Motor neuron (in vitro differentiated cells): ENCODE measurements at regions not wholly inside any gene's neighbourhood (a gene's known extent, or its start where the extent isn't known, plus 50 kb on each side); places are given as distances from the start of the nearest gene placed in this dataset.
A peak's percentile ranks its signal among the peaks of the same experiment; 100 is the strongest.

Experiments used
- ATAC-seq, 8 experiments: fragments of 200-7000 bp; cut with Tn5 transposase; replicated peaks in 6 of 8; 2 replicates each; pipeline ENCODE4 v1.8.0; 2021; ENCODE audit warnings: mild to moderate bottlenecking in 8 of 8, moderate library complexity in 8 of 8
- H3K27ac ChIP-seq, 2 donors: fragments of 250-450 bp; sonication (Bioruptor Pico); 2 replicates each; pipeline ENCODE4 v1.9.0; 2021; ENCODE audit warnings: antibody characterized with exemption in 2 of 2, mild to moderate bottlenecking in 2 of 2, moderate library complexity in 1 of 2
- H3K4me1 ChIP-seq, 2 donors: fragments of 250-450 bp; sonication (Bioruptor Pico); replicated peaks in 1 of 2; 2 replicates each; pipeline ENCODE4 v1.6.1; 2021; ENCODE audit warnings: antibody characterized with exemption in 2 of 2, mild to moderate bottlenecking in 2 of 2, moderate library complexity in 1 of 2
- H3K4me3 ChIP-seq, 5 donors: fragments of 250-450 bp; sonication (Bioruptor Pico); 2 replicates each; pipeline ENCODE4 v1.9.0; 2021; ENCODE audit warnings: antibody characterized with exemption in 5 of 5, mild to moderate bottlenecking in 5 of 5, moderate library complexity in 4 of 5
- WGBS, 10 experiments: fragments of 450-650 bp; shearing (Covaris generic); methylation state at CpG; one replicate each; pipeline ENCODE4 v1.0.0; 2022; 5-methylcytosine and 5-hydroxymethylcytosine counted together
- in situ Hi-C, 9 experiments: fragments of 400-800 bp; cut with MboI; loops; one replicate each; pipeline ENCODE4 v1.15.0; 2021; ENCODE audit warnings: low sequenced_read_pairs in 9 of 9, low pct_unique_long_range_greater_than_20kb in 2 of 9; ENCODE audit not compliant: unreplicated experiment in 9 of 9

- peak in 5 of 8 experiments; percentile 47 to 82 (median 64) for ATAC-seq
- Histone ChIP-seq H3K4me3 (no peak overlapping the region), H3K4me1 (peaks cover 11% of the 10 kb centered on the region in 2 donors), H3K27ac (no peak overlapping the region)
- WGBS, 10 experiments: 0 to 92% (median 28%) methylated on average over 1 to 3 of the region's 7 CpGs; no CpG with 5 or more reads in 2 of the 10 experiments
- in situ Hi-C loops: no loop called here
These were observed 92.9 kb downstream of the CHST1 start for GRCh38 chr11:45572354-45573123.

GRCh38 chr11:45569776-45570175 is 95.6 kb downstream of the CHST1 start:
- in situ Hi-C loops: no loop called here
- H3K4me3 ChIP-seq: no peak overlapping the region
- H3K4me1 ChIP-seq: peaks cover 8 to 11% of the 10 kb centered on the region in 2 donors
- H3K27ac ChIP-seq: no peak overlapping the region
- WGBS, 10 experiments: 56 to 97% (median 78%) methylated on average over 1 to 6 of the region's 8 CpGs; no CpG with 5 or more reads in 4 of the 10 experiments
- no peak for ATAC-seq

- no peak for ATAC-seq
- WGBS, 10 experiments: 5 to 63% (median 50%) methylated on average over 1 to 3 of the region's 4 CpGs; no CpG with 5 or more reads in 3 of the 10 experiments
- in situ Hi-C loops: no loop called here
These were observed 97.4 kb downstream of the CHST1 start for GRCh38 chr11:45568049-45568448.

GRCh38 chr11:45565446-45565988 is 99.9 kb downstream of the CHST1 start:
- in situ Hi-C loops: no loop called here
- no peak overlapping the region for H3K4me3 ChIP-seq
- peaks cover 17 to 26% of the 10 kb centered on the region in 2 donors for H3K4me1 ChIP-seq
- WGBS, 10 experiments: 17 to 87% (median 72%) methylated on average over 1 to 3 of the region's 4 CpGs; no CpG with 5 or more reads in 3 of the 10 experiments
- no peak overlapping the region for H3K27ac ChIP-seq
- ATAC-seq: peak in 2 of 8 experiments; percentile 24 to 55

More at GRCh38 chr11:45568049-45568448, 97.4 kb downstream of the CHST1 start:
- no peak overlapping the region for H3K4me3 ChIP-seq
- H3K4me1 ChIP-seq: peaks cover 11 to 19% of the 10 kb centered on the region in 2 donors
- H3K27ac ChIP-seq: no peak overlapping the region

- in situ Hi-C loops: no loop called here
These were observed 101.6 kb downstream of the CHST1 start for GRCh38 chr11:45563810-45564209.

GRCh38 chr11:45563171-45563570 is 102.3 kb downstream of the CHST1 start:
- in situ Hi-C loops: no loop called here
- ATAC-seq: peak in 5 of 8 experiments; percentile 64 to 82 (median 79)
- Histone ChIP-seq H3K27ac (peak overlapping the region; percentile 26 to 28), H3K4me3 (no peak overlapping the region), H3K4me1 (peaks cover 26 to 38% of the 10 kb centered on the region in 2 donors)
- 0 to 60% (median 30%) methylated on average over 1 to 2 of the region's 2 CpGs; no CpG with 5 or more reads in 6 of the 10 experiments for WGBS, 10 experiments

More at GRCh38 chr11:45563810-45564209, 101.6 kb downstream of the CHST1 start:
- Histone ChIP-seq H3K4me3 (no peak overlapping the region), H3K4me1 (peaks cover 26 to 38% of the 10 kb centered on the region in 2 donors), H3K27ac (peak overlapping the region in 1 of 2 donors; percentile 26)
- 12 to 100% (median 68%) methylated on average over 1 to 6 of the region's 10 CpGs; no CpG with 5 or more reads in 2 of the 10 experiments for WGBS, 10 experiments
- ATAC-seq: no peak

GRCh38 chr11:45560913-45561281 is 104.5 kb downstream of the CHST1 start:
- Histone ChIP-seq H3K4me1 (peaks cover 26 to 46% of the 10 kb centered on the region in 2 donors), H3K4me3 (no peak overlapping the region), H3K27ac (peak overlapping the region in 1 of 2 donors; percentile 70)
- in situ Hi-C loops: no loop called here
- WGBS, 10 experiments: 0 to 86% (median 55%) methylated on average over 1 to 12 of the region's 12 CpGs; no CpG with 5 or more reads in 2 of the 10 experiments
- peak in 7 of 8 experiments; percentile 6 to 77 (median 63) for ATAC-seq

GRCh38 chr11:45560155-45560912 is 105.1 kb downstream of the CHST1 start:
- peak; percentile 4 to 79 (median 50) for ATAC-seq
- Histone ChIP-seq H3K4me1 (peaks cover 26 to 46% of the 10 kb centered on the region in 2 donors), H3K27ac (peak overlapping the region in 1 of 2 donors; percentile 70), H3K4me3 (no peak overlapping the region)
- WGBS, 10 experiments: 50% methylated on average over 3 of the region's 10 CpGs; no CpG with 5 or more reads in 9 of the 10 experiments
- in situ Hi-C loops: no loop called here

- in situ Hi-C loops: no loop called here
These were observed 108.3 kb downstream of the CHST1 start for GRCh38 chr11:45556851-45557707.

GRCh38 chr11:45554230-45554967 is 111.0 kb downstream of the CHST1 start:
- Histone ChIP-seq H3K4me1 (peaks cover 23 to 36% of the 10 kb centered on the region in 2 donors), H3K27ac (no peak overlapping the region), H3K4me3 (no peak overlapping the region)
- WGBS, 10 experiments: 24 to 90% (median 74%) methylated on average over 1 to 10 of the region's 14 CpGs; no CpG with 5 or more reads in 4 of the 10 experiments
- peak in 6 of 8 experiments; percentile 9 to 73 (median 22) for ATAC-seq
- in situ Hi-C loops: no loop called here

More at GRCh38 chr11:45556851-45557707, 108.3 kb downstream of the CHST1 start:
- Histone ChIP-seq H3K27ac (no peak overlapping the region), H3K4me1 (peaks cover 35 to 43% of the 10 kb centered on the region in 2 donors), H3K4me3 (no peak overlapping the region)
- peak in 2 of 8 experiments; percentile 65 to 72 for ATAC-seq
- WGBS, 10 experiments: 0 to 100% (median 75%) methylated on average over 1 to 6 of the region's 10 CpGs; no CpG with 5 or more reads in 3 of the 10 experiments

GRCh38 chr11:45553383-45553936 is 112.0 kb downstream of the CHST1 start:
- H3K4me3 ChIP-seq: no peak overlapping the region
- ATAC-seq: peak in 5 of 8 experiments; percentile 39 to 82 (median 72)
- H3K27ac ChIP-seq: no peak overlapping the region
- peaks cover 29 to 39% of the 10 kb centered on the region in 2 donors for H3K4me1 ChIP-seq
- 60 to 100% (median 70%) methylated on average over 1 to 3 of the region's 9 CpGs; no CpG with 5 or more reads in 4 of the 10 experiments for WGBS, 10 experiments
- in situ Hi-C loops: no loop called here
